Gastroesophageal sphincter (tissue), 4 donors: ENCODE measurements at regions not wholly inside any gene's neighbourhood (a gene's known extent, or its start where the extent isn't known, plus 50 kb on each side); places are given as distances from the start of the nearest gene placed in this dataset.

Experiments used
- ATAC-seq: fragments of 150-250 bp; one replicate; pipeline ENCODE4 v1.9.1; 2016; ENCODE audit warnings: mild to moderate bottlenecking, moderate library complexity
- H3K27ac ChIP-seq, 4 donors: fragments of 200-600 bp; sonication (generic) in 3 of 4; 1 replicate in 3 of 4; 2 replicates in 1 of 4; pipeline ENCODE4 v1.5.1; 2016 to 2019
- H3K27me3 ChIP-seq: fragments of 200-600 bp; sonication (generic); one replicate; pipeline ENCODE4 v1.5.1; 2019
- H3K36me3 ChIP-seq, 2 donors: fragments of 200-600 bp; sonication (generic); one replicate each; pipeline ENCODE4 v1.5.1; 2019; ENCODE audit warnings: control low read depth in 1 of 2
- H3K4me1 ChIP-seq, 3 donors: fragments of 200-600 bp; sonication (generic); 1 replicate in 2 of 3; 2 replicates in 1 of 3; pipeline ENCODE4 v1.5.1; 2016 to 2019; ENCODE audit warnings: control low read depth in 2 of 3
- H3K4me3 ChIP-seq, 2 donors: fragments of 200-600 bp; sonication (generic); one replicate each; pipeline ENCODE4 v1.5.1; 2019; ENCODE audit warnings: mild to moderate bottlenecking in 1 of 2, moderate library complexity in 1 of 2
- H3K9me3 ChIP-seq, 3 donors: fragments of 200-600 bp; sonication (generic); one replicate each; pipeline ENCODE4 v1.5.1; 2017 to 2019; ENCODE audit warnings: control low read depth in 2 of 3
- EP300 ChIP-seq: sonication (generic); formaldehyde crosslinking; IDR thresholded peaks from one replicate; pipeline ENCODE4 v1.6.1; 2017; ENCODE audit warnings: antibody characterized with exemption, mild to moderate bottlenecking
- POLR2A ChIP-seq, 2 donors: fragments of 450-650 bp; IDR thresholded peaks; one replicate each; pipeline ENCODE4 v1.6.1; 2017; ENCODE audit warnings: antibody characterized with exemption in 2 of 2, mild to moderate bottlenecking in 2 of 2, moderate library complexity in 1 of 2
- POLR2AphosphoS5 ChIP-seq: sonication (generic); formaldehyde crosslinking; IDR thresholded peaks from one replicate; pipeline ENCODE4 v1.6.1; 2017; ENCODE audit warnings: antibody characterized with exemption
- WGBS, 2 donors: methylation state at CpG; one replicate each; pipeline ENCODE4 v1.1.5; 2018; ENCODE audit warnings: low coverage in 1 of 2; 5-methylcytosine and 5-hydroxymethylcytosine counted together
- TF ChIP-seq, protein P1 (sequence below), 4 experiments: fragments of 200-600 bp in 2 of 4; fragments of 450-650 bp in 2 of 4; sonication (generic) in 1 of 4; IDR thresholded peaks; one replicate each; pipeline ENCODE4 v1.5.1; 2017 to 2019; ENCODE audit warnings: antibody characterized with exemption in 4 of 4, mild to moderate bottlenecking in 2 of 4, moderate library complexity in 2 of 4

DNA sequence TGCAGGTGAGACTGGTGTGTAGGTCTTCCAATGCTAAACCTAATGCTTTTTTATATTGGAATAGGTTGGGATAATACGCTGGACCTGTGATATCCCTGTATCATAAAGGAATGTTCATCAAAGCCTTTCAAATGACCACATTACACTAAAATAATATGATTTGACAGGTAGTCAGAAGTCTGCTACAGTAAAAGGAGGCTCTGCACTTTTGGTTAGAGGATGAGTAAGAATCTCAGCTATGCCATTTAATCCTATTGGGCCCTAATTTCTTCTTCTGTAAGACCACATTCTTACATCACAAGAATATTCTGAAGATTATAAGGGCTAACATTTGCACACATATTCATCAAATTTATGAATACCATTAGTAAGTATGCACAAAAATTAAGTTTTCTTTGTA is 250.5 kb upstream of the FLRT2 start:
- Histone ChIP-seq H3K4me3 (no peak overlapping the region), H3K36me3 (no peaks in the 10 kb centered on the region), H3K27ac (no peak overlapping the region), H3K27me3 (no peaks in the 10 kb centered on the region), H3K9me3 (no peaks in the 10 kb centered on the region), H3K4me1 (no peaks in the 10 kb centered on the region)
- ATAC-seq: no peak
- WGBS, 2 donors: 58 to 80% methylated on average over 1 of the region's 1 CpG
- TF ChIP-seq EP300 (no peak), POLR2A (IDR thresholded peaks at IDR 0.05) (no peak), POLR2AphosphoS5 (no peak)
- TF ChIP-seq, protein P1, sequence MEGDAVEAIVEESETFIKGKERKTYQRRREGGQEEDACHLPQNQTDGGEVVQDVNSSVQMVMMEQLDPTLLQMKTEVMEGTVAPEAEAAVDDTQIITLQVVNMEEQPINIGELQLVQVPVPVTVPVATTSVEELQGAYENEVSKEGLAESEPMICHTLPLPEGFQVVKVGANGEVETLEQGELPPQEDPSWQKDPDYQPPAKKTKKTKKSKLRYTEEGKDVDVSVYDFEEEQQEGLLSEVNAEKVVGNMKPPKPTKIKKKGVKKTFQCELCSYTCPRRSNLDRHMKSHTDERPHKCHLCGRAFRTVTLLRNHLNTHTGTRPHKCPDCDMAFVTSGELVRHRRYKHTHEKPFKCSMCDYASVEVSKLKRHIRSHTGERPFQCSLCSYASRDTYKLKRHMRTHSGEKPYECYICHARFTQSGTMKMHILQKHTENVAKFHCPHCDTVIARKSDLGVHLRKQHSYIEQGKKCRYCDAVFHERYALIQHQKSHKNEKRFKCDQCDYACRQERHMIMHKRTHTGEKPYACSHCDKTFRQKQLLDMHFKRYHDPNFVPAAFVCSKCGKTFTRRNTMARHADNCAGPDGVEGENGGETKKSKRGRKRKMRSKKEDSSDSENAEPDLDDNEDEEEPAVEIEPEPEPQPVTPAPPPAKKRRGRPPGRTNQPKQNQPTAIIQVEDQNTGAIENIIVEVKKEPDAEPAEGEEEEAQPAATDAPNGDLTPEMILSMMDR (IDR thresholded peaks at IDR 0.05): no peak

GRCh38 chr14:85280074-85280473 is 249.9 kb upstream of the FLRT2 start:
- Histone ChIP-seq H3K27me3 (no peaks in the 10 kb centered on the region), H3K27ac (no peak overlapping the region), H3K36me3 (no peaks in the 10 kb centered on the region), H3K4me3 (no peak overlapping the region), H3K4me1 (no peaks in the 10 kb centered on the region), H3K9me3 (no peaks in the 10 kb centered on the region)
- ATAC-seq: no peak
- 77 to 94% methylated on average over 2 of the region's 2 CpGs for WGBS, 2 donors
- no peak for TF ChIP-seq EP300
- TF ChIP-seq, protein P1 (IDR thresholded peaks at IDR 0.05): no peak
- TF ChIP-seq POLR2A (IDR thresholded peaks at IDR 0.05): no peak
- no peak for TF ChIP-seq POLR2AphosphoS5

DNA sequence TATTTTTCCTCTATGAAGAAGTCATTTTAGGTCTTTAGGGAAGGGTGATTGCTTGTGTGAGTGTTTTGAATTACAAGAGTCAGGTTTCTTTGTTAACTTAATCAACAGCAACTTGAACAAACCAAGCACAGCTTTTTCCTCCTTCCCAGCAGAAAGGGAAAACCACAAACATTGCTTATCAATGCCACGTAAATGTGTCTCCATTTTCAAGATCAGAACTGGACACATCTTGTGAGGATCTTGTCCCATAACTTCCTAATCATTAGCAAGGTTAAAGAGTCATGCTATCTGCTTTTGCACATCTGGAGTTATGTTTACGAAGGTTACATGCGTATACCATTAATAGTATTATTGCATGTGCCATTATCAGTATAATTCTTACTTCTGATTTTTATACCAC is 248.0 kb upstream of the FLRT2 start:
- Histone ChIP-seq H3K36me3 (no peaks in the 10 kb centered on the region), H3K27ac (no peak overlapping the region), H3K4me3 (no peak overlapping the region), H3K4me1 (no peaks in the 10 kb centered on the region), H3K27me3 (no peaks in the 10 kb centered on the region), H3K9me3 (no peaks in the 10 kb centered on the region)
- 94 to 95% methylated on average over 3 of the region's 3 CpGs for WGBS, 2 donors
- no peak for TF ChIP-seq POLR2A (IDR thresholded peaks at IDR 0.05)
- TF ChIP-seq EP300: no peak
- TF ChIP-seq, protein P1 (IDR thresholded peaks at IDR 0.05): no peak
- no peak for TF ChIP-seq POLR2AphosphoS5
- ATAC-seq: no peak

- no peak overlapping the region for H3K27ac ChIP-seq
- ATAC-seq: no peak
- H3K4me1 ChIP-seq: no peaks in the 10 kb centered on the region
- H3K9me3 ChIP-seq: no peaks in the 10 kb centered on the region
- 95 to 100% methylated on average over 2 to 3 of the region's 3 CpGs for WGBS, 2 donors
- no peak overlapping the region for H3K4me3 ChIP-seq
- H3K27me3 ChIP-seq: no peaks in the 10 kb centered on the region
- TF ChIP-seq EP300 (no peak), POLR2AphosphoS5 (no peak), POLR2A (IDR thresholded peaks at IDR 0.05) (no peak)
- TF ChIP-seq, protein P1 (IDR thresholded peaks at IDR 0.05): no peak
- H3K36me3 ChIP-seq: no peaks in the 10 kb centered on the region
These were observed 241.9 kb upstream of the FLRT2 start for GRCh38 chr14:85288041-85288440.

DNA sequence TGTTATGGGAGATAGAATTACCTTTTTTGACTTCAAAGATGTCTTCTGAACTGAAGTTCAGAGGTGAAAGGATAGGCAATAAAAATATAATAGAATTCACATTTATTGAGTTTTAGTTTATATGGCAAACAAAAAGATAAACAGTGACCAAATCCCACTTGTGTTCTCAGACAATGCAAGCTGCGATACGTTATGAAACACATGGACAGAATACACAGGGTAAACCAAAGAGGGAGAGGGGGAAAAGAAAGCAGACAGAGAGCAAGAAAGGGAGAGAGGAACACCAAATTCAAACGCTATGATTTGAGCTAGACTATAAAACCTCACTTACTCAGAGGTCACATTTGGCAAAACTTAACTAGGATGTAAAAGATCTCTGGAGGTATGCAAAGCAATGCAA is 238.2 kb upstream of the FLRT2 start:
- no peak for ATAC-seq
- H3K4me1 ChIP-seq: no peaks in the 10 kb centered on the region
- no peak for TF ChIP-seq EP300
- TF ChIP-seq, protein P1 (IDR thresholded peaks at IDR 0.05): no peak
- no peak for TF ChIP-seq POLR2A (IDR thresholded peaks at IDR 0.05)
- no peak for TF ChIP-seq POLR2AphosphoS5
- H3K27me3 ChIP-seq: no peaks in the 10 kb centered on the region
- H3K4me3 ChIP-seq: no peak overlapping the region
- WGBS, 2 donors: 68 to 73% methylated on average over 3 of the region's 3 CpGs
- H3K9me3 ChIP-seq: no peaks in the 10 kb centered on the region
- H3K36me3 ChIP-seq: no peaks in the 10 kb centered on the region
- H3K27ac ChIP-seq: no peak overlapping the region
